NCI-H2029 (cell line): ENCODE measurements at regions not wholly inside any gene's neighbourhood (a gene's known extent, or its start where the extent isn't known, plus 50 kb on each side); places are given as distances from the start of the nearest gene placed in this dataset.

Experiments
- DNase-seq: peaks from one replicate; lab custom pipeline; 2025; lab: John Stamatoyannopoulos, UW

GRCh38 chr22:27226666-27227065 lies 569.3 kb downstream of the MIAT start:
- no peak for DNase-seq

DNA sequence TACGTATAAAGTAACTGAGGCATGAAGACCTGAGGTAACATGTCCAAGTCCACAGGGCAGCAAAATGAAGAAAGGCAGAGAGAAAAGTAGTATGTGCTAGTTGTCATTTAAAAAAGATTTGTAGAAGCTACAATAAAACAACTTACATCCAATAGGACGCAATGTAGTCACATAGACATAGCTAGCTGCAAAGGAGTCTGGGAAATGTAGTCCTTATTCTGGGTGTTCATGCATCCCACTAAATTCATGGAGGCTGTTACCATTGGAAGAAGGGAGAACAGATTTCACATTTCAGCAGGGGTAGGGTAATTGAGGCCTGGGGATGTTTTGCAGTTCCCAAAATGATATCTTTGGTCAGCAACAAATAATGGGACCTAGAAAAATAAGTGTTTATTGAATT lies 571.4 kb downstream of the MIAT start:
- no peak for DNase-seq

- DNase-seq: no peak
Observed at GRCh38 chr22:27230189-27230588, 571.4 kb downstream of the MN1 start.

GRCh38 chr22:27231266-27231665 lies 570.3 kb downstream of the MN1 start:
- no peak for DNase-seq

DNA sequence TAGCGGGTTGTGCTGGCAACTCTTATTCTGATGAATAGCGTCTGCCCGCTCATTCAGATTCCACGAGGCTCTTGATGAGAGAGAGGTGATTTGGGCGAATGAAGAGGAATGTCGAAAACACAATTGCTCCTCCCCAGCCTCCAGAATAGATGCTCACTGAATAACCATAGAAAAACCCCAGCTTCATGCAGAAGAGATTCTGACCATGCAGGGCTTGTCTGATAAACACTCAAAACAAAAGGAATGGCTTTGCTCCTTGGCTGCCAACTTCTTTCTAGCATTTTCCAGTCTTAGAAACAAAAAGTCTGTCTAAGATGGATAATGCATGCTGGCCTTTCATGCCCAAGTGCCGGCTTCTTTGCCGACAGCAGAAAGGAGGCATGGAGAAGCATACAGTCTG lies 569.5 kb downstream of the MN1 start:
- no peak for DNase-seq

DNA sequence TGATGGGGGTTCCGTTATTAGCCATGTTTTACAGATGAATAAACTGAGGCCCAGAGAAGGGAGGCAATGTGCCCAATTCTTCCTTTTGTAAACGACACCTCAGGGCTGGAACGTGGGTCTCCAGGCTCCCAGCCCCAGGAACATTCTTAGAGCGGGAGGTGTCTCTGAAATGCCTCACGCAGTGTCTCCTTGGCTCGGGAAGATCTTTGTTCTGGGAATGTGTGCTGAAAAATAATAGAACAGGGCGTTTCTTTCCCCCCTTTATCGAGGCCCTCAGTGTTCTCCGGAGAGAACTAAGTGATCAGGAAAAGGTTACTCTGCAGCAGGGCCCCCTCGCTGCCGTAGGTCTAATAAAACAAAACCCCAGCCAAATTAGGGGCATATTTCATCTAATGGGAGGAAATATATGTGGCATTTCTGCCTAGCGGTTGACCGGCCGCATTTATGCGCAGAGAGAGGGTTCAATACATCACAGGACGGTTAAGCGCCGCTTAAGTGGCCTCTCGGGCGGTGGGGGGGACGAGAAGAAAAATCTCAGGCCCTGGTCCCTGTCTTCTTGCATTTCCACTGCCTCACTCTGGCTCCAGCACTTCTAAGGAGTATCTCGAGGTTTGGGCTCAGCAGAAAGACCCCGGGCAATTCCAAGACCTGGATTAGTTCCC lies 564.3 kb downstream of the MN1 start:
- no peak for DNase-seq

GRCh38 chr22:27238935-27239510 lies 562.5 kb downstream of the MN1 start:
- peak; percentile 72 for DNase-seq

GRCh38 chr22:27239520-27239919 lies 562.0 kb downstream of the MN1 start:
- DNase-seq: no peak

DNA sequence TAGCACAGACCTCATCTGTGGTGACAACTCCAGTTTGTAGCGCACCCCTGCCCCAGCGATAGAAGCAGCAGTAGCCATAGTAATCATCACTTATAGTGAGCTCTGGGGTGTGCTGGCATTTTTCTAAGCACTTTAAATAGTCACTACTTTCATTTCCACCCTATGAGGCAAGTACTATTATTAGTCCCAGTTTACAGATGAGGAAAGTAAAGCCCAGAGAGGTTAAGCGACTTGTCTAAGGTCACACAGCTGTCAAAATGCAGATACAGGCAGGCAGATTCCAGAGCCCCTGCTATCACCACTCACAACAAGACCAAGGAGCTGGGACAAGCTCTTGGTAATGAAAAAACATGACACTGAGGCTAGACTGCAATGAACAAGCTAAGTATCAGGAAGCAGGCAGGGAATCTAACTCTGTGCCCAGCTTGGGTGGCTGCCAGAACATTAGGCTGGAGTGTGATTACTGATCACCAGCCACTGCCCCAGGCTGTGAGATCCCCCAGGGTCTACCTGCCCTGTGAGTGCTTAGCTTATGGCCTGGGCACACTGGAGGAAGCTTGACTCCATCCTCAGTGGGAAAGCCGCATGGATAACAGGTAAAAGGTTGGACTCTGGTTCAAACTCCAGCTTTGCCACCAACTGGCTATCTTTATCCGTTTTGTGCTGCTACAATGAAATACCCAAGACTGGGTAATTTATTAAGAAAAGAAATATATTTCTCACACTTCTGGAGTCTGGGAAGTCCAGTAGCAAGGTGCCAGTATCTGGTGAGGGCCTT lies 561.1 kb downstream of the MN1 start:
- DNase-seq: peak; percentile 4

DNA sequence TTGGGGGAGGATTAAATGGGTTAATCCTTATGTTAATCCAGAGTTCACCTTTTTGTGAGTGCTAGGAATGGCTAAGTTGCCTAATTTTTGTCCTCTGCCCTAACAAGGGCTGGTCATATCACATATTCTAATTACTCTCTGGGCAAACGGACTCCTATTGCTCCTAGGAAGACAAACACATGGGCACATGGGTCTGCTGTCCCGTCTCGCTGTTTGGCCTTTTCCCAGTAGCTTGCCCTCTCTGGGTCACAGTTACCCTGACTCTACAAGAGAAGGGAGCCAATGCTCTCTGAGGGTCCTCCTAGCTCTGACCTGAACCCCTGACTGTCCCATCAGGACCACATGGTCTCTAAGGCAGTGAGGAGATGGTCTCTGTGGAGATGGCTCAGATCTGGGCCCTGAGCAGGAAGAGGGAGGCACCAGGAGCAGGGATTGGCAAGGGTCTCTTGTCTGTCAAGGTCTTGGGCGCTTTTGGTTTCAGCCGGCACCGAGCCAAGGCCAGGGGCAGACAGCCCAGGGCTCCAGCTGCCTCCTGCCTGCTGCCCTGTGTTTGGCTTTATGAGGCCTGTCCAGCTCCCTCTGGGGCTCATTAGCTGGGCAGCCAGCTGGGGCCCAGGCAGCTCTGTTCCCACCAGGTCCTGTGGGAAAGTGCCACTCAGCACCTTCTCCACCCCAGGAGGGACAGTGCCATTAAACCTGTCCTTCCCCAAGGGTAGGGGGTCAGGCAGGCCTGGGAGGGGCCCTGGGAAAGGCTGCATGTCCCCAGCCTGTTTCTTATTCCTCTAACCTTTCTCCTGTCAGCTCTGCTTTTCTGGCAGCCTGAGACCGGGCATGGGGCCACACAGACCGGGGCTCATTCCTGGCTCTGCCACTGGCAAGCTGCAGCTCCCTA lies 559.9 kb downstream of the MN1 start:
- DNase-seq: peak; percentile 56

DNA sequence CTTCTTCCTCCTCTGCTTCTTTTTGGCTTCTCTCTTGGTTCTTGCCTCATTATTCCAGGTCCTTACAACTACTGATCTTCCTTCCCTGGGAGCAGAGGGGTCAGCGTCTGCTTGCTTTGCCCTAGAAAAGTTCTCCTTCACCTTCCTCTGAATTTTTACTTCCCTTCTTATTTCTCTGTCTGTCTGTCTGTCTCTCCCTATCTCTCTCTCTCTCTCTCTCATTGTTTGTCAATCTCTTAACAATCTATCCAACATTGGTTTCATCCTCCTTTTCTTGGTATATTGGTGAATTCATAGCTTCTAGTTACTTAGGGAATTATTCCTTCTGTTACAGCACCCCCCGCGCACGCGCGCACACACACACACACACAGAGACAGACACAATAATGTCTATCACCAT lies 559.1 kb downstream of the MN1 start:
- DNase-seq: no peak

DNA sequence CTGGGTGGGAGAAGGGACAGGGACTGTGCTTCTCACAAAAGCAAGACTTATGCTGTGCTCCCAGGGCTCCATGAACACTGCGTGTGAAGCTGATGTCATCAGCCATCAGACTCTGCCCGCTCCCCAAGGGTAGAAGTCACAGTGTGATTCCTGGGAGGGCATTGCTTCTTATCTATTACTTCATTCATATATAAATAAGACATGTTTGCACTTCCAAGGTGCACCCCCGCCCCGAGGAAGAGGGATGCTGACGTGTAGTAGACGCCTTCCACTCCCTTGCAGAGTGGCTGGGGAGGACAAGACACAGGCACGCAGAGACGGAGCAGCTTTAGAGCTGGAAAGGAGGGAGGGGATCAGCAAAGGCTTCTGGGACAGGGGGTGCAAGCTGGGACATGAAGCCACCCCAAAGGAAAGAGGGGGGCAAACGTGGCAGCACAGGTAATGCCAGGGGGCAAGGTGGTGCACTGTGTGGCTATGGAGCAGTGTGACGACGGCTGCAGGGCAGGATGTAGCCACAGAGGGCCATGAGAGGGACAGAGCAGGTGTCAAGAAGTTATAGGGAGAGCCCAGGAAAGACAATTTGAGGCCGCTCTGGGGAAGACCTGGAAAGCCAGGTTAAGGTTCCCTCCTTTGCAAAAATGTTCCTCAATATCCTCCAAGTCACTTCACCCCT lies 558.5 kb downstream of the MN1 start:
- no peak for DNase-seq

- no peak for DNase-seq
Observed at GRCh38 chr22:27244328-27244727, 557.2 kb downstream of the MN1 start.

- DNase-seq: peak; percentile 61
Observed at GRCh38 chr22:27245056-27245455, 556.5 kb downstream of the MN1 start.

DNA sequence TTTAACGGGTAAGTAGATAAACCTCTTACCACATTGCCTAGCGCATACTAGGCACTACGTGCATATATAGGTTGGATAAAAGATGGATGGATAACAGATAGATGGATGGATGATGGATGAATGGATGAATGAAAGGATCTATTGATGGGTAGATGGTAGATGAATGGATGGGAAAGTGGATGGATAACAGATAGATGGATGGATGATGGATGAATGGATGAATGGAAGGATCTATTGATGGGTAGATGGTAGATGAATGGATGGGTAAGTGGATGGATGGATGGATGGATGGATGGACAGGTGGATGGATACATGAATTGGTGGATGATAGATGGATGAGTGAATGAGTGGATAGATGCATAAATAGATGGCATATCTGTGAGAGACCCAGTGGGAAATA lies 555.0 kb downstream of the MN1 start:
- no peak for DNase-seq

DNA sequence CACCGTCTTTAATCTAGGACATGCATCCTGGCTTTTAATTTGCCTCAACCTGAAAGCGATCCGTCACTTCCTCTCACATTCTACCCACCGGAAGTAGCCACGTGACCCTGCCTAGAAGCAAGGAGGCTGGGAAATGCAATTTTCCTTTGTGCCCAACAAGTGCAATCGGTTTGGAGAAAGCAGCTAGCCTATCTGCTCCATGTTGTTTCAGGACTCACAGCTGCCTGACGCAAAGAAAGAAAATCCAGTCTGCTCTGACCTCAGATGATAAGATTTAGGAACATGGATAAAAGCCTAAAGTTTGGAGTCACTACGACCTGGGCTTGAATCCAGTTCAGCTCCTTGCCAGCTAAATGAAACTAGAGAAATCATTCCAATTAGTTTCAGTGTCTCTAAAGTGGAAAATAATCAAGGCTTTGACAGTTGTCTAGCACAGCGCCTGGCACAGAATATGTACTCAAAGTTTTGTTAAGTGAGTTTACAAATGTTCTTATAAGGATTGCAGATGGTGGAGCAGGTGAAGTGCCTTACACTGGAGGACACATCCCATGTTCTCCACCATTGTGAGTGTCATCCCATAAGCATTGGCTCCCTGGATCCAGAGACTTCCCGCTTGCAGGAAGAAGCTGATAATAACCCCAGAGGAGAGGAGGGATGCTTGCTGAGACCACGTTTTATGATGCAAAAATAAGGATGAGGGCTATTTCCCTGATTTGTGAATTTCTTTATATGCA lies 553.7 kb downstream of the MN1 start:
- DNase-seq: peak; percentile 8

DNA sequence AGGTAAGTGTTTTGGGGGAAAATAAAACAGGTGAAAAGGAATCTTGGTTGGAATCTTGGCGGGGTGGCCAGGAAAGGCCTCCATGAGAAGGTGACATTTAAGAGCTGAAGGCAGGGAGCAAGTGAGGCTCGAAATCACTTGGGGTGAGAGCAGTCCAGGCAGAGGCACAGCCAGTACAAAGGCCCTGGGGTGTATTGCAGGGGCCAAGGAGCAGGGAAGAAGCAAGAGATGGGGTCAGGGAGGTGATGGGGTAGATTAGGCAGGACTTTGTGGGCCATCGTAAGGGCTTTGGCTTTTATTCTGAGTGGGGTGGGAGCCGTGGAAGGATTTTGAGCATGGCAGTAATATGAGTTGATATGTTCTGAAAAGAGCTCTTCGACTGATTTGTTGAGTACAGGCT lies 551.1 kb downstream of the MN1 start:
- DNase-seq: no peak

DNA sequence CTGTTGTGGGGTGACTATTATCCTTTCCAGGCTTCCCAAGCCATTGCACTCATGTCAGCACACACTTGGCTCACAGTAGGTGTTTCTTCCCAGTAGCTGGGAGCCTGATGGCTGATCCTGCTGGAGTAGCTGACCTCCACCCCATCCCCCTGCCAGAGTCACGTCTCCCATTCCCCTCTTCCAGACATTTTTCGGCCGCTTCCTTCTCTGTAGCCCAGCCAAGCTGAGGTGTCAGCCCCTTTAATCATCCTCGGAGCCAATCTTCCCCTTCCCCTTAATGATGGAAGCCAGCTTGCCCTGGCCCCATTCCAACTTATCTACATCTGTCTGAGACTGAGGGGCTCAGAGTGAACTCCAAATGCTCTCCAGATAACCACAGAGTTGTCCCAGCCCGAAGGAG lies 550.7 kb downstream of the MN1 start:
- no peak for DNase-seq

DNA sequence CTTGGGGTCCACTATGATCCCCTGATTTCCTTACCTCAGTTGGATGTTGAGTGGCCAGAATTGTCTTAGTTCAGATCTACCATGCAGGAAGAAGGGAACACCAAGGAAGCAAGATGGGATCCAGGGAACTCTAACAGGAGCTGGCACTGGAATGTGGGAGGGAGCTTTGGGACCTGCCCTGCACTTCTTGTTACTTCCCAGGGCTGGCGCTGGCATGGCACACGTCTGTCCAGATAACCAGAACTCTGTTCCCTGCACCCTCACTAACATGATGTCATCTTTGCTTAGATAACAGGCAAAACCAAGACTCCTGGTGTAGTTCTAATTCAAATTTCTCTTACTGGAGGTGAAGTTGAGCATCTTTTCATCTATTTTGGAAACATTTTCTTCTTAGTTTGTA lies 550.0 kb downstream of the MN1 start:
- DNase-seq: no peak

DNA sequence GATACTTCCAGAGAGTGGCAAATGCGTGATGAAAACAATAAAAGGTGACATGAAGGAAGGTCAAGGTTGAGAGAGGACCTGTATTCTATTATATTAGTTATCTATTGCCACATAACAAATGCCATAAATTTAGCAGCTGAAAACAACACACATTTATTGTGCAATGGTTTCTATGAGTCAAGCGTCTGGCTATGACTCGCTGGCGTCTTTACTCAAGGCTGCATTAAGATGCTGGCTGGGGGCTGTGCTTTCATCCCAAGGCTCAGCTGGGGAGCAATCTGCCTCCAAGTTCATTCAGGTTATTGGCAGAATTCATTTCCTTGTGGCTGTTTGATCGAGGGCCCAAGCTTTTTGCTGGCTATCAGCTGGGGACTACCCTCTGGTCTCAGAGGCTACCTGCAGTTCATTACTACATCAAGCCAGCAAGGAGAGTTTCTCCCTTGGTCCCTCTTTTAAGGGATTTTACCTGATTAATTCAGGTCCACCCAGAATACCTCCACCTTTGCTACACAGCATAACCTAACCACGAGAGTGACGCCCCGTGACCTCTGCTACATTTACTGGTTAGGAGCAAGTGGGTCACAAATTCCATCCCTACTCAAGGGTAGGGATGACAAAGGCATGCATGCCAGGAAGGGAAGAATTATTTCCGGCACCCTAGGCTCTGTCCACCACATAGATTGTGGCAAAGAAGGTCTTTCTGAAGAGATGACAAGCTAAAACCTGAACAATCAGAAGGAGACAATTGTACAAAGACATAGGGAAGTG lies 549.1 kb downstream of the MN1 start:
- no peak for DNase-seq
